ENCODE measurements at regions not wholly inside any gene's neighbourhood (a gene's known extent, or its start where the extent isn't known, plus 50 kb on each side); places are given as distances from the start of the nearest gene placed in this dataset.
"Not testable (repeated sequence)": the region's sequence is repeated elsewhere in the genome, so short reads cannot be mapped to it uniquely, and the experiment has no call there.

- no peak for DNase-seq
Observed at GRCh38 chr7:41578700-41579099, 124.2 kb downstream of the INHBA start.

DNA sequence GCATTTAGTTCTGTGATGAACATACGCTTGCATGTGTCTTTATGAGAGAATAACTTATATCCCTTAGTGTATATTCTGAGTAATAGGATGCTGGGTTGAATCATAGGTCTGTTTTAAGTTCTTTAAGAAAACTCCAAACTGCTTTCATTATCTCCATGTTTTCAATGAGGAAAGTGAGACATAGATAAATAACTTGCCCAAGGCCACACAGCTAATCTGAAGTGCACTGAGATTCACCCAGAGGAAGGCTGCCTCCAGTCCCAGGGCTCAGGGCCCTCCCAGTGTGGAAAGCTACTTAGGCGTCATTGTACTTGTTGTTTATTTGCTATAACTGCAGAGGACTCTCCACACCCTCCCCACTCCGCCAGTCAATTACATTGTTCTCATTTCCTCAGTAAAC is 126.7 kb downstream of the INHBA start:
- DNase-seq, result no peak

DNA sequence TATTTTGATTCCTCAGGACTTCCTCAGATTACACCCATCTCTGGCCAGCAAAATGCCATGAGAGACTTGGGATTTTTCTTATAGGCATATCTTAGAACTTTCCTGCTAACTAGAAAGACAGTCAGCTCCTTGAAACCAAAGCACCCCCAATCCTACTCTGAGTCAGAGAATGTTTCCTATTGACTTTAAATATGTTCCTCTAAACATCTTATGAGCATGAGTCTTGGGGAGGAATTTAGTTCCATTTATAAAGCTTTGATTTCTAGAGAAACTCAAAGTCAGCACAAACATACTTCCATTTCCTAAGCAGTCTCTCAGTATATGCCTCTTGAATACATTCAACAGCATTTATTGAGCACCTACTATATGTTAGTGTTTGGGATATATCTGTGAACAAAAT is 128.5 kb downstream of the INHBA start:
- DNase-seq, result no peak

- no peak for DNase-seq
Observed at GRCh38 chr7:41573862-41574261, 129.0 kb downstream of the INHBA start.

- no peak for DNase-seq
Observed at GRCh38 chr7:41573443-41573842, 129.4 kb downstream of the INHBA start.

DNA sequence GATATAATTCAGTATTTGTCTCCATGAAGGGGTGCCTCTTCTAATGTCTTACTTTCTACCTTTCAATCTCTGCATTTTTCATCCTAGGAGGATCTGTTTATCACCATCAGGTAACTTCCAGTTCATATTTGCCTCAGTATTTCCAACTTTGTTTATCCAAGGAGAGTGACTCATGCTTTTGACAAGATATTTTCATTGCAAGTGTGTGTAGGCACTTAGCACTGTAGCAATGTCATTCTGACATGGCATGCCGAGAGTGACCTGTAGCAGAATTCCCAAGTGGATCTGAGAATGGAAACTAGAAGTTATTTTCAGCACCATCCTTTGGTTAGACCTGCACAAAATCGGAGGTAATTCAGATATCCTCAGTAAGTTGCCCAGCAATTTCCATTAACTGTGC is 129.9 kb downstream of the INHBA start:
- no peak for DNase-seq

- no peak for DNase-seq
Observed at GRCh38 chr7:41571573-41571972, 131.3 kb downstream of the INHBA start.

- no peak for DNase-seq
Observed at GRCh38 chr7:41570766-41571165, 132.1 kb downstream of the INHBA start.

GRCh38 chr7:41568135-41568534 is 134.8 kb downstream of the INHBA start:
- no peak for DNase-seq

GRCh38 chr7:41567731-41568114 is 135.2 kb downstream of the INHBA start:
- no peak for DNase-seq

DNA sequence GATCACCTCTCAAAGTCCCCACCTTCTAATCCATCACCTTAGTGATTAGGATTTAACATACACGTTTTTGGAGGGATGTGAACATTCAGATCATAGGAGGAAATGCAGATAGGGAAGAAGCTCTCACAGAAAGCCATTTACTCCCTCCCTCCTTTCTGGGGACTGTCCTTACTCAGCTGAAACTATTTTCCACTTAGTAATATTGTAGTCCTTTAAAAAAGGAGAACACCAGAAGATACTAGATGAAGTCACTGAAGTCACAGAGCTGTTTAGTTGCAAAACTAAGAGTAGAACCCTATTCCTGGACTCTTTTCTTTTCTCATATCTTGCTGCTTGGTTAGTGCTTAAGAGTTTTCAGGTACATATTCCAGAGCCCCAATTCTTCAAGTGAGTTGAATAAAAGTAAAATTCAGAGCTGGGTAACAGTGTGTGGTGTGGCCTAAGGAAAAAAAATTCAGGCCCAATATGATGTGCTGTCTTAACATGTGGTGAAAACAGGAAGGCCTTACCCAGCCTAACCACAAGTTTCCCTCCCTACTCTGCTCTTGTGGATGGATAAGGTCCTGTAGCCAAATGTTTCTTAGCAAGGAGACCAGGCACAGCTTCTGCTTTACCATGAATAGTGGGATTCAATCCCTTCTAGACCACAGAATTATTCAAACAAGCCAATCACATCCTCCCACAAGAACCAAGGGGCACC is 135.7 kb downstream of the INHBA start:
- no peak for DNase-seq

- no peak for DNase-seq
Observed at GRCh38 chr7:41566581-41566980, 136.3 kb downstream of the INHBA start.

- no peak for DNase-seq
Observed at GRCh38 chr7:41565655-41566054, 137.2 kb downstream of the INHBA start.

GRCh38 chr7:41559426-41559825 is 143.5 kb downstream of the INHBA start:
- no peak for DNase-seq

DNA sequence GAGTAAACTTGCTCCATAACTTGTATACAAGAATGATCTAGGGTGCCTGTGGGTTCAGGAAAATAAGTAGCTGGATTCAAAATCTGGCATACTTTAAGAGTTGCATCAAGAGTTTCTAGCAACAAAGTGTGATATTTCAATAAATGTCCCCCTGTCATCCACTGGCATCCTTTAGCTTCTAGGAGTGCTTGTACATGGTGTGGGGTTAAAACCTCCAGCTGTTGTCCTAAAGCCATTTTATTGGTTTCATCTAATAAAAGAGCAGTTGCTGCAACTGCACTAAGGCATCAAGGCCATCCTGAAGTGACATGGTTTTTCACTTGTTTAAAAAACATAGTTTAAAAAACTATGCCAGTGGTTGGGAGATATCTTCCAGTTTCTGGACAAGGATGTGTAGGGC is 148.4 kb downstream of the INHBA start:
- no peak for DNase-seq

GRCh38 chr7:41550046-41550445 is 152.8 kb downstream of the INHBA start:
- DNase-seq, result not testable (repeated sequence)

DNA sequence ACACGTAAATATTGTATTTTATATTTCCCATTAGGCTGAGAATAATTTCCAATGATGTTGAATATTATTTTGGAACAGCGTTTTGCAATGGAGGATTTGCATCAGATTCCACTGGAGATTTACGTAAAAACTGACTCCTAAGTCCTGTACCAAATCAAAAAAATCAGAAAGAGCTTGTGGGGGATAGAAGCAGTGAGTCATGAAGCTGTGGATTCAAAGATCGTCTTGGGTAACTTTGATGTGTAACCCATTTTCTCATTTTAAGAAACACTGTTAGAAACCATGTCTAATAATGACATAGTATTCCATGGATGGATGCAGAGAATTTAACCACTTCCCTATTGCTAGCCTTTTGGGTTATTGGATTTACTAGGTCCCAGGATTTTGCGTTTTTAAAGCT is 158.6 kb downstream of the INHBA start:
- DNase-seq, result no peak

GRCh38 chr7:41540601-41541000 is 162.3 kb downstream of the INHBA start:
- no peak for DNase-seq

GRCh38 chr7:41538810-41539724 is 163.8 kb downstream of the INHBA start:
- no peak for DNase-seq

- DNase-seq, result peak; percentile 17
Observed at GRCh38 chr7:41536873-41537665, 165.8 kb downstream of the INHBA start.

DNA sequence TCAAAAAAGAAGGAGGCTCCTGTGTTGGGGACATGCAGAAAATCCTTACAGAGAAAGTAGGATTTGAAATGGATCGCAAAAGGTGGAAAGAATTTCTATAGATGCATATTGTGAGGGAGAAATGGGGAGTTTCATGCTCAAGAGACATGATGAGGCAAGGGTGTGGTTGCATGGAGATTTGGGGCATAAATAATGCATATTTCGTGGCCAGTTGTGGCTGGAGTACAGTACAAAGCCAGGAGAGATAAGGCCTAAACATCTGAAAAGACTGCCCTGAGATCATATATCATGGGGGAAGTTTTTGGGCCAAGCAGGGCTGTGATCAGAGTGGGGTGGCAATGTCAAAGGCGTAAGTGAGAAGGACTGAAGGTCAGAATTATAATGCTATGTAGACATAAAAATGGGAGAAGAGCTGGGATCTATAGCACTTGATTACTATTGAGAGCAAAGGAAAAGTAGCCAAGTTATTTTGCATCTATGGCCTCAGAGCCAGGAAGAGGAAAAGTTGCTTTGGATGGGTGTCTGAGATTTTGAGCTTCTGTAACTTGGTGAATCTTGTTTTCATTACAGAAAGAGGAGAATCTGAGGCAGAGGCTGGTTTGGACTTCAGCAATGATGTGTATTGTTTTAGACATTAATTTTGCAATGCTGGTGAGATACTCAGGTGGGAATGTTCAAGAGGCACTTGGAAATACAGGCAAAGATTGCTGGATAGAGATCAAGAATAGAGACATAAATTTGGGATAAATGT is 166.6 kb downstream of the INHBA start:
- no peak for DNase-seq

DNA sequence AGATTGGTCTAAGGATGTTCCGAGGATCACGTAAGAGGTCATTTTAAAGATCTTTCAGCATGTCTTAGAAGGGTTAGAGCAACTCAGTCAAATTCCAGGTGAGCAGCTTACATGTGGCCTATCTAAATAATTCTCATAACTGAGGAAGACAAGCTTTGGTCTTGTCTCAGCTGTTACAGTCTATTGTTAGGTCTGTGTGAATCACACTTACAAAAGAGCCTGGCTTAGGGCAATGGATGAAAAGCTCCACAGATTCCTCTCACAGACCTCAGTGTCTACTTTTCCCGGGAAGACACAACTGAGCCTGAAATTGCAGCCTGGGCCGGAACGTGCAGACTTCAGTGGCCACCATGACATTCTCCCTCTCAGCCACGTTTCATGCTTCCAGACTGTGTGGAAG is 173.1 kb downstream of the INHBA start:
- no peak for DNase-seq

Data from tongue (tissue), 1 donor.